ENCODE measurements at regions not wholly inside any gene's neighbourhood (a gene's known extent, or its start where the extent isn't known, plus 50 kb on each side); places are given as distances from the start of the nearest gene placed in this dataset.

DNA sequence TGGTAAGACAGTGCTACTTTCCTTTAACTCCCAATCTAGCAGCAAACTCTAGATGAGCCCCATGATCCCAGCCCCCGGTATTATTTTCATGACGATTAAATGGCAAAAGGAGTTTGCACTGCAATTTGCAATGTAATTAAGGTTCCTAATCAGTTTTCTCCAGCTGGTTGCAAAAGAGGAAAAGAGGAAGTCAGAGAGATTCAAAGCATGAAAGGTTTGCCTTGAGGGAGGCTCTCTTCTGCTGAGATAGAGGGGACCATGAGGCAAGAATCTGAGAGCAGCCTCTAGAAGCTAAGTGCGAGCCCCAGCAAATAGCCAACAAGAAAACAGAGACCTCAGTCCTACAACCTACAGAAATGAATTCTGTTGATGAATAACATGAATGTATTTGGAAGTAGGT, 527.1 kb downstream of the UQCRFS1 start:
- TF ChIP-seq POLR2A (IDR thresholded peaks at IDR 0.05), result no peak
- TF ChIP-seq, protein P1, sequence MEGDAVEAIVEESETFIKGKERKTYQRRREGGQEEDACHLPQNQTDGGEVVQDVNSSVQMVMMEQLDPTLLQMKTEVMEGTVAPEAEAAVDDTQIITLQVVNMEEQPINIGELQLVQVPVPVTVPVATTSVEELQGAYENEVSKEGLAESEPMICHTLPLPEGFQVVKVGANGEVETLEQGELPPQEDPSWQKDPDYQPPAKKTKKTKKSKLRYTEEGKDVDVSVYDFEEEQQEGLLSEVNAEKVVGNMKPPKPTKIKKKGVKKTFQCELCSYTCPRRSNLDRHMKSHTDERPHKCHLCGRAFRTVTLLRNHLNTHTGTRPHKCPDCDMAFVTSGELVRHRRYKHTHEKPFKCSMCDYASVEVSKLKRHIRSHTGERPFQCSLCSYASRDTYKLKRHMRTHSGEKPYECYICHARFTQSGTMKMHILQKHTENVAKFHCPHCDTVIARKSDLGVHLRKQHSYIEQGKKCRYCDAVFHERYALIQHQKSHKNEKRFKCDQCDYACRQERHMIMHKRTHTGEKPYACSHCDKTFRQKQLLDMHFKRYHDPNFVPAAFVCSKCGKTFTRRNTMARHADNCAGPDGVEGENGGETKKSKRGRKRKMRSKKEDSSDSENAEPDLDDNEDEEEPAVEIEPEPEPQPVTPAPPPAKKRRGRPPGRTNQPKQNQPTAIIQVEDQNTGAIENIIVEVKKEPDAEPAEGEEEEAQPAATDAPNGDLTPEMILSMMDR (IDR thresholded peaks at IDR 0.05), result no peak
